HG03139 (cell line): ENCODE measurements at regions not wholly inside any gene's neighbourhood (a gene's known extent, or its start where the extent isn't known, plus 50 kb on each side); places are given as distances from the start of the nearest gene placed in this dataset.

Source experiments
- ATAC-seq: cut with Tn5 transposase; IDR thresholded peaks from one replicate; pipeline ENCODE4 v1.9.1; 2021; ENCODE audit not compliant: unreplicated experiment

- no peak for ATAC-seq
Observed at GRCh38 chr10:130806426-130806825, 505.1 kb downstream of the TCERG1L start.

- ATAC-seq, result no peak
Observed at GRCh38 chr10:130807096-130807495, 504.4 kb downstream of the TCERG1L start.

GRCh38 chr10:130807721-130808120, 503.8 kb downstream of the TCERG1L start:
- no peak for ATAC-seq

GRCh38 chr10:130808243-130808642, 503.3 kb downstream of the TCERG1L start:
- no peak for ATAC-seq

GRCh38 chr10:130808686-130809085, 502.8 kb downstream of the TCERG1L start:
- no peak for ATAC-seq

GRCh38 chr10:130809181-130809580, 502.3 kb downstream of the TCERG1L start:
- ATAC-seq, result no peak

- ATAC-seq, result no peak
Observed at GRCh38 chr10:130809761-130810515, 501.6 kb downstream of the TCERG1L start.

GRCh38 chr10:130810856-130811255, 500.7 kb downstream of the TCERG1L start:
- no peak for ATAC-seq

GRCh38 chr10:130812381-130813148, 499.0 kb downstream of the TCERG1L start:
- ATAC-seq, result no peak

- ATAC-seq, result no peak
Observed at GRCh38 chr10:130814610-130815009, 496.9 kb downstream of the TCERG1L start.

GRCh38 chr10:130816116-130816901, 495.2 kb downstream of the TCERG1L start:
- no peak for ATAC-seq

GRCh38 chr10:130817046-130817624, 494.4 kb downstream of the TCERG1L start:
- no peak for ATAC-seq

- ATAC-seq, result no peak
Observed at GRCh38 chr10:130817674-130818073, 493.8 kb downstream of the TCERG1L start.

GRCh38 chr10:130820880-130821482, 490.5 kb downstream of the TCERG1L start:
- ATAC-seq, result no peak

- ATAC-seq, result no peak
Observed at GRCh38 chr10:130824230-130825014, 487.1 kb downstream of the TCERG1L start.

- no peak for ATAC-seq
Observed at GRCh38 chr10:130833596-130833995, 477.9 kb downstream of the TCERG1L start.

GRCh38 chr10:130834170-130834569, 477.4 kb downstream of the TCERG1L start:
- ATAC-seq, result no peak

- no peak for ATAC-seq
Observed at GRCh38 chr10:130834573-130834972, 476.9 kb downstream of the TCERG1L start.

GRCh38 chr10:130835068-130835467, 476.5 kb downstream of the TCERG1L start:
- ATAC-seq, result no peak

GRCh38 chr10:130836344-130836743, 475.2 kb downstream of the TCERG1L start:
- no peak for ATAC-seq
